AG09319 (cell line): ENCODE measurements at regions not wholly inside any gene's neighbourhood (a gene's known extent, or its start where the extent isn't known, plus 50 kb on each side); places are given as distances from the start of the nearest gene placed in this dataset.
"Not testable (repeated sequence)": the region's sequence is repeated elsewhere in the genome, so short reads cannot be mapped to it uniquely, and the experiment has no call there.

Experiments
- DNase-seq: peaks from one replicate; pipeline ENCODE4 v3.0.0-alpha.2; 2010; ENCODE audit warnings: low read depth; ENCODE audit errors: extremely low read depth
- CTCF ChIP-seq: IDR thresholded peaks from 2 replicates; pipeline ENCODE4 v1.5.1; 2011; ENCODE audit warnings: low read depth, mild to moderate bottlenecking, inconsistent platforms, low read length, moderate library complexity

GRCh38 chr18:41873730-41874129 lies 81.3 kb upstream of the PIK3C3 start:
- DNase-seq, result no peak
- TF ChIP-seq CTCF, result no peak

- TF ChIP-seq CTCF, result no peak
Observed at GRCh38 chr18:41872206-41872605, 82.8 kb upstream of the PIK3C3 start.

GRCh38 chr18:41871229-41872000 lies 83.6 kb upstream of the PIK3C3 start:
- no peak for TF ChIP-seq CTCF
- DNase-seq, result no peak

More at GRCh38 chr18:41872206-41872605, 82.8 kb upstream of the PIK3C3 start:
- no peak for DNase-seq

- no peak for TF ChIP-seq CTCF
- DNase-seq, result no peak
Observed at GRCh38 chr18:41870817-41871216, 84.2 kb upstream of the PIK3C3 start.

GRCh38 chr18:41870191-41870590 lies 84.8 kb upstream of the PIK3C3 start:
- no peak for DNase-seq
- no peak for TF ChIP-seq CTCF

GRCh38 chr18:41865796-41866195 lies 89.2 kb upstream of the PIK3C3 start:
- DNase-seq, result not testable (repeated sequence)

- DNase-seq, result no peak
- no peak for TF ChIP-seq CTCF
Observed at GRCh38 chr18:41864216-41864615, 90.8 kb upstream of the PIK3C3 start.

- DNase-seq, result no peak
- TF ChIP-seq CTCF, result no peak
Observed at GRCh38 chr18:41862921-41863320, 92.1 kb upstream of the PIK3C3 start.
